ENCODE measurements at regions not wholly inside any gene's neighbourhood (a gene's known extent, or its start where the extent isn't known, plus 50 kb on each side); places are given as distances from the start of the nearest gene placed in this dataset.

- DNase-seq (ENCODE audit: low spot score) = no peak
- TF ChIP-seq CTCF (IDR thresholded peaks at IDR 0.05; ENCODE audit: extremely low read depth, insufficient read depth, missing control alignments) = no peak
- in situ Hi-C loops (cut with MboI; ENCODE audit: low pct_unique_long_range_greater_than_20kb, low sequenced_read_pairs, unreplicated experiment) = no loop called here
Measured at GRCh38 chr5:61771062-61771461, 439.0 kb downstream of the ZSWIM6 start.

GRCh38 chr5:61771808-61772207 lies 439.8 kb downstream of the ZSWIM6 start:
- in situ Hi-C loops (cut with MboI; ENCODE audit: low pct_unique_long_range_greater_than_20kb, low sequenced_read_pairs, unreplicated experiment) = no loop called here
- no peak for DNase-seq (ENCODE audit: low spot score)

GRCh38 chr5:61775901-61776300 lies 443.8 kb downstream of the ZSWIM6 start:
- no peak for DNase-seq (ENCODE audit: low spot score)
- no peak for TF ChIP-seq CTCF (IDR thresholded peaks at IDR 0.05; ENCODE audit: extremely low read depth, insufficient read depth, missing control alignments)
- in situ Hi-C loops (cut with MboI; ENCODE audit: low pct_unique_long_range_greater_than_20kb, low sequenced_read_pairs, unreplicated experiment) = no loop called here

More at GRCh38 chr5:61771808-61772207, 439.8 kb downstream of the ZSWIM6 start:
- TF ChIP-seq CTCF (IDR thresholded peaks at IDR 0.05; ENCODE audit: extremely low read depth, insufficient read depth, missing control alignments) = no peak

GRCh38 chr5:61777292-61777691 lies 445.2 kb downstream of the ZSWIM6 start:
- no peak for DNase-seq (ENCODE audit: low spot score)
- in situ Hi-C loops (cut with MboI; ENCODE audit: low pct_unique_long_range_greater_than_20kb, low sequenced_read_pairs, unreplicated experiment) = no loop called here
- no peak for TF ChIP-seq CTCF (IDR thresholded peaks at IDR 0.05; ENCODE audit: extremely low read depth, insufficient read depth, missing control alignments)

GRCh38 chr5:61779743-61780142 lies 447.7 kb downstream of the ZSWIM6 start:
- no peak for TF ChIP-seq CTCF (IDR thresholded peaks at IDR 0.05; ENCODE audit: extremely low read depth, insufficient read depth, missing control alignments)
- DNase-seq (ENCODE audit: low spot score) = no peak
- in situ Hi-C loops (cut with MboI; ENCODE audit: low pct_unique_long_range_greater_than_20kb, low sequenced_read_pairs, unreplicated experiment) = no loop called here

- DNase-seq (ENCODE audit: low spot score) = no peak
- in situ Hi-C loops (cut with MboI; ENCODE audit: low pct_unique_long_range_greater_than_20kb, low sequenced_read_pairs, unreplicated experiment) = no loop called here
- TF ChIP-seq CTCF (IDR thresholded peaks at IDR 0.05; ENCODE audit: extremely low read depth, insufficient read depth, missing control alignments) = no peak
Measured at GRCh38 chr5:61783481-61783880, 451.4 kb downstream of the ZSWIM6 start.

GRCh38 chr5:61784341-61784740 lies 452.3 kb downstream of the ZSWIM6 start:
- in situ Hi-C loops (cut with MboI; ENCODE audit: low pct_unique_long_range_greater_than_20kb, low sequenced_read_pairs, unreplicated experiment) = no loop called here
- TF ChIP-seq CTCF (IDR thresholded peaks at IDR 0.05; ENCODE audit: extremely low read depth, insufficient read depth, missing control alignments) = no peak
- DNase-seq (ENCODE audit: low spot score) = no peak

Data from GM13977 (cell line).